SJSA1 (cell line): ENCODE measurements at regions not wholly inside any gene's neighbourhood (a gene's known extent, or its start where the extent isn't known, plus 50 kb on each side); places are given as distances from the start of the nearest gene placed in this dataset.

Experiments
- DNase-seq, 2 experiments: peaks; one replicate each; pipeline ENCODE4 v3.0.0-alpha.2; 2015 to 2020; ENCODE audit warnings: low spot score in 2 of 2, low read depth in 1 of 2
- H3K27ac ChIP-seq: fragments of 250-450 bp; sonication (Bioruptor Pico); 2 replicates; pipeline ENCODE4 v1.5.1; 2020; ENCODE audit warnings: mild to moderate bottlenecking, moderate library complexity
- H3K27me3 ChIP-seq: fragments of 250-450 bp; sonication (Bioruptor Pico); replicated peaks from 2 replicates; pipeline ENCODE4 v1.5.1; 2020; ENCODE audit warnings: mild to moderate bottlenecking, moderate library complexity
- H3K36me3 ChIP-seq: fragments of 250-450 bp; sonication (Bioruptor Pico); 2 replicates; pipeline ENCODE4 v1.5.1; 2020; ENCODE audit warnings: mild to moderate bottlenecking
- H3K4me1 ChIP-seq: fragments of 250-450 bp; sonication (Bioruptor Pico); replicated peaks from 2 replicates; pipeline ENCODE4 v1.6.1; 2021; ENCODE audit warnings: mild to moderate bottlenecking
- H3K4me3 ChIP-seq: fragments of 250-450 bp; sonication (Bioruptor Pico); 2 replicates; pipeline ENCODE4 v1.5.1; 2020; ENCODE audit warnings: mild to moderate bottlenecking
- H3K9me3 ChIP-seq: fragments of 250-450 bp; sonication (Bioruptor Pico); replicated peaks from 2 replicates; pipeline ENCODE4 v1.5.1; 2020; ENCODE audit warnings: mild to moderate bottlenecking

DNA sequence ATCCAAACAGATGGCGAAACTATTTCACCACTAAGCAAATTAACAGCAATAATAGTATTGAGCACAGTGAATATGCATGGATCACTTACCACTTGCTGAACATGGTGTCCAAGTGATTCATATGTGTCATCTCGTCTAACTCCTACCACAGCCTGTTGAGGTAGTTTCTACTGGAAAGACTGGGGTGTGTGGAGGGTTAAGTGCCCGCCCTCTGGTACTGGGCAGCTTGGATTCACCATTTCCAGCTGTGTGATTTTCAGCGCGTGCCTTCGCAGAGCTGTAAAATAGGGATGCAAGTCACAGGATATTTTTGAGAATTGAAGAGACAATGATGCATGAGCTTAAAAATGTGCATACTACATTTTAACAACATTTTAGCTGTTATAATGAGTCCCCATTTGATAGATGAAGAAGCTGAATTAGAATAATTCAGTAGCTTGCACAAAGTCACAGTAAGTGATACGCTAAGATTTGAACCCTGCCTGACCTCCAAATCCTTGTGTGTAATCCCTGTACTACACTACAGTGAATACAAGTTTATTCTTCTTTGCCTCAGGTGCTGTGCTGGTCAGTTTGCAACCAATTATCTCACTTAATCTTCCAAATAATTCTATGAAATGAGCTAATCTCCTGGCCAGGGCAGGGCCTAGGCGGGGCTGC lies 75.2 kb upstream of the SIX2 start:
- Histone ChIP-seq H3K9me3 (no peaks in the 10 kb centered on the region), H3K36me3 (no peaks in the 10 kb centered on the region)

DNA sequence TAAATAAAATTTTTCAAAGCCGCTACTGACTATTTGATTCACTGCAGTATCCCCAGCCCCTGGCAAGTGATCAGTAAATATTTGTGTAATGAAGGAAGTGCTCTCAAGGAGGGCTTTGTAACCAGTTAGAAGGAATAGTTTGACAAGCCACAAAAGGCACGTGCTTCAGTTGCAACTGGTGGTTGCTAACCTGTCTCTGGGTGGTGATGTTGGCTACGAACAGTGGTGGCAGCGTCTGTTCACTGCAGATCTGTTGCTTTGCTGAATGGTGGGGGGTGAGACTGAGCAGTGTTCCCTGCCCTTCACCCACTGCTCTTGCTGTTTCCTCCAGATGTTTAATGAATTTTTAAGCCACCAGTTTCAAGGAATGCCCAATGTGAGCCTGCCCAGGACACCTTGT lies 73.9 kb upstream of the SIX2 start:
- no peaks in the 10 kb centered on the region for H3K27me3 ChIP-seq
- no peaks in the 10 kb centered on the region for H3K9me3 ChIP-seq
- no peaks in the 10 kb centered on the region for H3K4me1 ChIP-seq
- no peak for DNase-seq
- no peaks in the 10 kb centered on the region for H3K36me3 ChIP-seq
- no peak overlapping the region for H3K27ac ChIP-seq
- H3K4me3 ChIP-seq = no peak overlapping the region

More for the DNA sequence above, 75.2 kb upstream of the SIX2 start:
- no peak overlapping the region for H3K4me3 ChIP-seq
- no peak for DNase-seq
- no peaks in the 10 kb centered on the region for H3K27me3 ChIP-seq
- no peak overlapping the region for H3K27ac ChIP-seq
- H3K4me1 ChIP-seq = no peaks in the 10 kb centered on the region

DNA sequence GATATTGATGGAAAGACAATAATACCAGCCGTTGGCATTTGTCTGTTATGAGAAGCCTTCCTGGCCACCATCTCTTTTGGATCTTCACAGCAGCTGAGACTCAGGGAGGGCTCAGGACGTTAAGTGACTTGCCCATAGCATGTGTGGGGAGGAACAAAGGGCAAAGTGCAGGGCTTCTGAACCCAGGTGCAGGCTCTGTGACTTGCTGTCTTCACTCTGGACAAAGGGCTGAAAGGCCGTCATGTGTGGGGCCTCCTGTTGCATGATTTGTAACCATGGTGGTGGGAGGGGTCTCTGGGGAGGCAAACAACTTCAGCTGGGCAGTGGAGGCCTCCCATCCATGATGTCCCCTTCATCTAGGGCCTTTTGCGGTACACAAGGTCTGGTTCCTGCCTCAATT lies 65.5 kb upstream of the SIX2 start:
- H3K4me1 ChIP-seq = peaks cover 9% of the 10 kb centered on the region; the same call in 1 of the 2 replicates
- H3K4me3 ChIP-seq = no peak overlapping the region
- no peak overlapping the region for H3K27ac ChIP-seq
- no peaks in the 10 kb centered on the region for H3K9me3 ChIP-seq
- no peaks in the 10 kb centered on the region for H3K36me3 ChIP-seq
- no peak for DNase-seq
- H3K27me3 ChIP-seq = no peaks in the 10 kb centered on the region

DNA sequence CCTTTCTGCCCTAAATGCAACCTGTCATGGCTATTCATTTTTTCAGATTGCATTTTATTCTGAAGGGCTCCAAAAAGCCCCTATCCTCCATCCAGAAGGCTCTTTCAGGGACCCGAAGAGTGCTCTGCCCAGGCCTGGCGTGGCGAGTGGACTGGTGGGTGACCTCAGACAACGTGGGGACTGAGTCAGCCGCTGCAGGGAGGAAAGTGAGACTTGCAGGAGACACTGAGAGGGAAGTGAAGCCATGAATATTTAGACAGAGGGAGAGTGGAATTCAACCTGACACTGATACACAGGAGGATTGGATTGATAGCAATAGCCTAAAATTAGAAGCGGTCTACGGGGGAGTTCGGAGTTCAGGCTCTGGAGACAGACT lies 63.6 kb upstream of the SIX2 start:
- no peak overlapping the region for H3K27ac ChIP-seq
- H3K9me3 ChIP-seq = no peaks in the 10 kb centered on the region
- H3K4me3 ChIP-seq = no peak overlapping the region
- no peak for DNase-seq
- H3K27me3 ChIP-seq = no peaks in the 10 kb centered on the region
- H3K36me3 ChIP-seq = no peaks in the 10 kb centered on the region
- peaks cover 9% of the 10 kb centered on the region; the same call in 1 of the 2 replicates for H3K4me1 ChIP-seq

DNA sequence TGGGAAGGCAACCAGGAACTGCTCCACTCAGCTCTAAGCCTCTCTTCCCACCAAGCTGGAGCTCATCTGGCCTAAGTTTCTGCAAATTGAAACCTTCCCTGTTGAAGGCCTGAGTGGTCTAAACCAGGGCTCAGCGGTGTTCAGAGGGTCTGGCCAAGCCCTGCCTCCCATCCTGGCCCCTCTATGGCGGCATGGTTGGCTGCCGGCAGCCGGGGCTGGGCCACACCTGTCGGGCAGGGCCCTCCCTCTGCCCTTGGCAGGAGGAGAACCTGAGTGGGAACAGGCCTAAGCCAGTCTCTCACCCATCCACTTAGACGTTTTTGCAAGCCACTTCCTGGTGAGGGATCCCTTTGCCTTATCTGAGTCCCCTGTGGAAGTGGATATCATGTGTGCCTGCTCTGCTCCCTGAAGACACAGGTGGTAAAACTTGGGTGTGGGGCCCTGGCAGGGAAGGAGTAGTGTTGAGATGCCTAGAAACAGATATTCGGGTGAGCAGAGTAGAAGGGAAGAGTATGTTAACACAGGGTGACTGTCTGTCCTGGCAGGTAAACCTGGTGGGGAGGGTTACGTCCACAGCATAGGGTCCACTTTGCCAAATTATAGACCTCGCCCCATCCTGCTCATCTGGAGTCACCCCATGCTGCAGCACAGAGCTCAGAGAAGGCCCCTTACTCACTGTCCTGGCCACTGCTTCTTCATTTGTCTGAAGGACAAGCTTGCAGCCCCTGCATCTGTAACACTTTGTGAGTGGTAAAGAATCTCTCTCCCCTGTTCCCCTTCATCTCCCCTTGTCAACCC lies 63.0 kb upstream of the SIX2 start:
- Histone ChIP-seq H3K27me3 (no peaks in the 10 kb centered on the region), H3K27ac (no peak overlapping the region), H3K4me3 (no peak overlapping the region), H3K4me1 (peaks cover 9% of the 10 kb centered on the region; the same call in 1 of the 2 replicates), H3K36me3 (no peaks in the 10 kb centered on the region), H3K9me3 (no peaks in the 10 kb centered on the region)
- no peak for DNase-seq

DNA sequence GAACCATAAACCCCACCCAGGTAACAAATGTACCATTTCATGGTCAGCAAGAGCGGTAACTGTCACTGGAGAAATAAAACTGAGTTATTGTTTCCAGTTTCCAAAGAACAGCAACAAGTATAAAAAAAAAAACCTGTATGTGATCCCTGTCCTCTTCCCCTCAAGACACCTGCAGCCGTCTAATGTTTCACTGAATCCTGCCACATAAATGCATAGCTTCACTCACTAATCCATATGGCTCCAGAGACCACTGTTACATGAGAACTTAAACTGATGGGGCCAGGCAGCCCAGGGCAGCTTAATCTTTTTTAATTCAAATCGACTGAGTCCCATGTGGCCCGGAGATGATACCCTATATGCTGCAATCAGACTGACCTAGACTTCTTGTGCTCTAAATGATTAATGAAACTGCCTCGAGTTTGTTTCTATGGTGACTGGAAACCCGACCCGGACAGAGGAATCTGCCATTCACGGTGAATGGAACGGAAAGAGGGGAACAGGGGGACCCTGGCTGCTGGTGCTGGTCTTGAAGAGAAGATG lies 60.9 kb upstream of the SIX2 start:
- Histone ChIP-seq H3K4me1 (peaks cover 9% of the 10 kb centered on the region; the same call in 1 of the 2 replicates), H3K27me3 (no peaks in the 10 kb centered on the region), H3K9me3 (no peaks in the 10 kb centered on the region), H3K36me3 (no peaks in the 10 kb centered on the region), H3K27ac (no peak overlapping the region), H3K4me3 (no peak overlapping the region)
- DNase-seq = no peak

DNA sequence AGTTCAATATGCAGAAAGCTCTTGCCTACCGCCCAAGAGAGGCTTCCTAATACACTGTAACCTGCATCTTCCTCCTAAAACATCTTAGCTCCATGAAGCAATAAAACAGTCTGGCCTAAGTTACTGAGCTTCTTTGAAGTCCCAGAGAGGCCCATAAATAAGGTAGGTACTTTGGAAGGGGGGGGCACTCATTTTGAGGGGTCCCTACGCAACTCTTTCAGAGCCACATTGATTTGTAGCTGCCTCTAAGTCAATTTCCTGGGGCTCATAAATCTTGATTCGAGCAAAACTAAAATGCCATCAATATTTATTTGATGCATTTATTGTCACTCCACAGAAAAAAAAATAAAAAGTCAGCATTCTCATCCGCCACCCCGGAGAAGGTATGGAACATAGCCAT lies 60.4 kb upstream of the SIX2 start:
- DNase-seq = no peak
- no peaks in the 10 kb centered on the region for H3K27me3 ChIP-seq
- no peak overlapping the region for H3K4me3 ChIP-seq
- peaks cover 9% of the 10 kb centered on the region; the same call in 1 of the 2 replicates for H3K4me1 ChIP-seq
- H3K9me3 ChIP-seq = no peaks in the 10 kb centered on the region
- no peaks in the 10 kb centered on the region for H3K36me3 ChIP-seq
- no peak overlapping the region for H3K27ac ChIP-seq

DNA sequence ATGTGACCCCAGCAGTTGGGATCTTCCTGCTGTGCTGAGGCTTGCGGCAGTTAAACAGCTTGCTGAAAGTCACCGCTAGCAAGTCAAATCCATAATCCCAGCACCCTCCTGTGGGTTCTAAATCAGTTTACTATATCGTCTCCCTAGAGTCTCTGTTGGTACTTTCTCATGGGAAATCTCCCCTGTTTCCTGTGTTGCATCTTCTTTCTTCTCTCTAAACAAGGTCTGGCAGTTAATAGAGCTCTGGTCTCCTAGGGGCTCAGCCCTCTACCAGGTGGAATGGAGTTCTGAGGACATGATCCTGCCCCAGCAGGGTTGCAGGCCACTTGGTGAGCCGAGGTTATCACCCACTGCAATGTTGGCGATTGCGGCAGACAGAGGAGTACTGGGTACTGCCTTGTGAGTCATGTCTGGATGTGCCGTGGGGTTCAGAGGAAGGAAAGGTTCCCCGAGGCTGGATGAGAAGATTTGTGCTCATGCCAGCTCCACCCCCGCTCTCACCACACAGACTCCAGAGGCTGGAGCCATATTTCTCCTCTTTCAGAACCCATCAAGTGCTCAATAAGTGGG lies 59.4 kb upstream of the SIX2 start:
- Histone ChIP-seq H3K27ac (no peak overlapping the region), H3K4me1 (peaks cover 9% of the 10 kb centered on the region; the same call in 1 of the 2 replicates), H3K27me3 (no peaks in the 10 kb centered on the region), H3K9me3 (no peaks in the 10 kb centered on the region), H3K36me3 (no peaks in the 10 kb centered on the region), H3K4me3 (no peak overlapping the region)
- DNase-seq = no peak

DNA sequence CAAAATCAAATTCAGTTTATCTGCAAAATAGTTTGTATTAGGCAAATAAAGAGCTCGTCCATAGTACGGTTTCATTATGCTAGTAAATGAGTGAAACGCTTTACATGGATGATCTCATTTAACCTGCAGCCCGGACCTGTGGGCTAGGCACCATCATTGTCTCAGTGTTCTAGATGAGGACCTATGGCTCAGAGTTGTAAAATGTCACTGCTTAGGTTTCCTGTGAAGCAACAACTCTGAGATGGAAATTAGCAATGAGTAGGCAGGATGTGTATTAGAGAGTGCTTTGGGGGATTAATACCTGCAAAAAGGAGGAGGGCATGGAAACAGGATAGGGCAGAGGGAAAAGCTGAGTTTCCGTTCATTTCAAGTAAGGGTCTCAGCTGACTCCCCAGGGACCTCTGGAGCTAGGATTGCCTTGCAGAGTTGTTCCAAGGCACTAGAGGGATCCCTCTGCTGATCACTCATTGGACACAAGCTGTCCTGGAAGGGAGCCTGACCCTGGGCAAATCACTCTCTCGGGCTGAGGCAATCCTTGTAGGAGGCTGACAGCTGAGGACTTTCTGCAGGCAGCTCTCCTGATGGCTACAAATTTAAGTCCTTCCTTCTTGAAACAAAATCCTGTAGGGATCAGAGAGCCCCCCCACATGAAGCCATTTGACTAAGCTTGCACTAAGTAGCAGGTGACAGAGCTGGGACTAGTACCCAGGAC lies 58.8 kb upstream of the SIX2 start:
- no peaks in the 10 kb centered on the region for H3K9me3 ChIP-seq
- no peaks in the 10 kb centered on the region for H3K27me3 ChIP-seq
- no peak overlapping the region for H3K27ac ChIP-seq
- no peak for DNase-seq
- no peak overlapping the region for H3K4me3 ChIP-seq
- H3K36me3 ChIP-seq = no peaks in the 10 kb centered on the region
- peaks cover 9% of the 10 kb centered on the region; the same call in 1 of the 2 replicates for H3K4me1 ChIP-seq
